HG03354 (cell line): ENCODE measurements at regions not wholly inside any gene's neighbourhood (a gene's known extent, or its start where the extent isn't known, plus 50 kb on each side); places are given as distances from the start of the nearest gene placed in this dataset.
"Not testable (repeated sequence)": the region's sequence is repeated elsewhere in the genome, so short reads cannot be mapped to it uniquely, and the experiment has no call there.

Experiments
- ATAC-seq: cut with Tn5 transposase; IDR thresholded peaks from one replicate; pipeline ENCODE4 v1.9.1; 2021; ENCODE audit warnings: mild to moderate bottlenecking; ENCODE audit not compliant: unreplicated experiment, poor library complexity, severe bottlenecking

DNA sequence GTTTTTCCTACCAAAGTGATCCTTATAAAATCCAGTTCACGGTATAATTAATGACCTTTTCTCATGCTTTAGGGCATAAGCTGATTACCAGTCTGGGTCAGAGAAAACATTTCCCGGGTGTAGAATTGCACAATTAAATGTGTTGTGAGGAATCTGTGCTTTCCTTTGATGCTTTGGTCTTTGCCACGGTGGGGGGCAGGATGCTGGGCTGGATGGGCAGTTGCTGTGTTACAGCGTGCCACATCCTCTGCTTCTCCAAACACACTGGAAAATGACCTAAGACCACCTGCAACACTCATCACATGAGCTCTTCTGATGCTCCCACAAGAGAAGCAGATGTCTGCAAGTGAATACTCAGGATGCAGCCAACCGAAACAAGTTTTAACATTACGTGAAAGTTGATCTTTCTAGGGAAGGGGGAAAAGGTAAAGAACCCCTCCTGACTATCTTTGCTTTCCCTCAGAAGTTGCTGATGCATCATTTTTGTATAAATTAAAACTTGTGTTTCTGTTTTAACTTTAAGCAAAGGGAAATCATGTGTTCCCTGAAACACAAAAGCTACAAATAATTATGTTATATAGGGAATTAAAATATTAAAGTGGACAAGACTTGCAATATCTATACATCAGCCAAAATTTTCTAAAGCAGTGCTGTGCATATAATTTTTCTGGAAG is 515.3 kb upstream of the NR5A2 start:
- no peak for ATAC-seq

DNA sequence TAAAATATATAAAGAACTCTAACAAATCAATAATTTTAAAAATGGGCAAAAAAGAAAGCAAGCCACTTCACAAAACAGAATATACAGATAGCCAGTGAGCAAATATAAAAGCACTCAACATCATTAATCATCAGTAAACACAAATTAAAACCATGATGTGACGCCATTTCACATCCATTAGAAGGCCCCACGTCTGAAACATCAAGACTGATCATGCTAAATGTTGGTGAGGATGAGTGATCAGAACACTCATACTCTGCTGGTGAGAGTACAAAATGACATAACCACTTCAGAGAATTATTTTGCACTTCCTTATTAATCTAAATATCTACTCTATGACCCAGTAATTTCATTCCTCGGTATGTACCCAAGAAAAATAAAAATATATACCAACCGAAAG is 512.2 kb upstream of the NR5A2 start:
- no peak for ATAC-seq

DNA sequence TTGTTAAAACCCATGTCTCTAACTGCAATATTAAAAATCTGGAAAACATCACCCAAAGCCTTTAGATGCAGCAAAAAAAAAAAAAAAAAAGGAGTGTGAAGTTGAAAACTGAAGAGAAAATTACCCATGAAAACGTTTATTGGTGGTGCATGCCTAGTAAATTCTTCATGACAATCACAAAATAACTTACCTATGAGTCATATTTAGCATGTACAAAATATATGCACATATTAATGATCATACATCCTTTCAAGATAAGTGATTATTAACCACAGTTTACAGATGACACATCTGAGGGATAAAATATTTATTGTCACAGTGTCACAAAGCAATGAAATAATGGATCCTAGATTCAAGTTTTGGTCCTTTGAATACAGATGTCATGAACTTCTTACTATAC is 505.2 kb upstream of the NR5A2 start:
- ATAC-seq: no peak

DNA sequence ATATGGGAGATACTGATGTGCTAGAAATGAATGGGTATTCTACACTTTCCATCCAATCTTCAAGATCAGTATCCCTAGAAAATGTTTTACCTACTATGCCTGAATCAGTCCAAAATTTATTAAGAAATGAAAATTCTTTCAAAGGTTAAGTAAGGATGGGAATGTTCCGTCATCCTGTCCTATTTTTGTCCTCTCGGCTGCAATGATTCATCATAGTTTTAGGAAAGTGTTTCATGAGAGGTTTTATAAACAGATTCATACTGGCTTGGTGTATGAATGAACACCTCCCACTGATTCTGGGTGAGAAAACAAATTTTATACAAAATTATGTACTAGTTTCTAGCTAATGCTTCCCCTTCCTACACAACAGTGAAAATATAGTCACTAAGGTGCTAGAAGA is 504.6 kb upstream of the NR5A2 start:
- no peak for ATAC-seq

DNA sequence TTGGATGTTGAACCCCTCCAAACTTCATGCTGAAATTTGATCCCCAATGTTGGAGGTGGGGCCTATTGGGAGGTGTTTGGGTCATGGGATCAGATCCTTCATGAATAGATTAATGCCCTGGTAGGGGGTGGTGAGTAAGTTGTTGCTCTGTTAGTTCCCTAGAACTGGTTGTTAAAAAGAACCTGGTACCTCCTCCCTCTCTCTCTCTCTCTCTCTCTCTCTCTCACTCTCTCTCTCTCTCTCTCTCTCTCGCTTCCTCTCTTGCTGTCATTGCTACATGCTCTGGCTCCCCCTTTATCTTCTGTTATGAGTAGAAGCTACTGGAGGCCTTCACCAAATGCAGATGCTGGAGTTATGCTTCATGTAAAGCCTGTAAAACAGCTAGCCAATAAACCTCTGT is 498.2 kb upstream of the NR5A2 start:
- no peak for ATAC-seq

DNA sequence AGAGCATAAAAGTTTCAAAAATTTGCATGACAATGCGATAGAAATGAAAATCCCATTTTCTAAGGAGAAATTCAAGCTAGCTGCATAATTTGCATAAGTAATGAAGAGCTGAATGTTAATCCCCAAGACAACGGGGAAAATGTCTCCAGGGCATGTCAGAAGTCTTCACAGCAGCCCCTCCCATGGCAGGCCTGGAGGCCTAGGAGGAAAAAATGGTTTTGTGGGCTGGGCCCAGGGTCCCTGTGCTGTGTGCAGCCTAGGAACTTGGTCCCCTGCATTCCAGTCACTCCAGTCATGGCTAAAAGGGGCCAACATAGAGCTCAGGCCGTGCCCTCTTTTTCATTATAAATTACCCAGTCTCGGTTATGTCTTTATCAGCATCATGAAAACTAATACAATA is 494.1 kb upstream of the NR5A2 start:
- not testable (repeated sequence) for ATAC-seq

DNA sequence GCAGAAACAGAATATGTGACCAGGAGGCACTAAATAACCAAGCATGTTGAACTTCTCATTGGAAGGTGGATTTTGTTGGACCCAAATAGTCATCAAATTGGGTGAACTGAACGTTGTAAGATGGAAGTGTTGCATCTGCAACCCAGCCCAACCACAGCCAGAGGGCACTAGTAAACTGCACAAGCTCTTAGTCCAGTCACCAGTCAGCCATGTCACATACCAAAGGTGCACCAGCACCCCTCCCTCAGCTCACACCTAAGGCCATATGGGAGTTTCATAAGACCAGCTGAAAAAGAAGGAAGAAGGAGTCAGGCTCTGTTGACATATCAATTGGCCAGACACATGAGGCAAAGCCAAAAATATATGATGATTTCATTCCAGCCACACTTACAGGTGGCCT is 481.7 kb upstream of the NR5A2 start:
- peak; percentile 57 for ATAC-seq

DNA sequence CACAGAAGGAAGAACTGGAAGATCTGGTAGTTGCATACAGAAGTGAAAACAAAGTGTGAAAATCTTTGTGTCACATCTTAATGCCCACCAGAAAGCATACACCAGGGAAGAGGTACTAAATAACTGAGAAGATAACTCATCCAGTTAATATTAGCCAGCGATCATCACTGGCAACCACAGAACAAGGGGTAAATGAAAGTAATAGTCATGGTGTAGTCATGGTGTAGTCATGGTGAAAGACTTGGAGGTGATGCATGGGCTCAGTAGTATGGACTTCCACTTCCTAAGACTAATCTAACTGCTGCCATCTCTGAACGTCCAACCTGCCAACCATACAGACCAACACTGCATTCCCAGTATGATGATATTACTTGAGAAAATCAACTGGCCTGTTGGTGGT is 481.2 kb upstream of the NR5A2 start:
- peak; percentile 61 for ATAC-seq

DNA sequence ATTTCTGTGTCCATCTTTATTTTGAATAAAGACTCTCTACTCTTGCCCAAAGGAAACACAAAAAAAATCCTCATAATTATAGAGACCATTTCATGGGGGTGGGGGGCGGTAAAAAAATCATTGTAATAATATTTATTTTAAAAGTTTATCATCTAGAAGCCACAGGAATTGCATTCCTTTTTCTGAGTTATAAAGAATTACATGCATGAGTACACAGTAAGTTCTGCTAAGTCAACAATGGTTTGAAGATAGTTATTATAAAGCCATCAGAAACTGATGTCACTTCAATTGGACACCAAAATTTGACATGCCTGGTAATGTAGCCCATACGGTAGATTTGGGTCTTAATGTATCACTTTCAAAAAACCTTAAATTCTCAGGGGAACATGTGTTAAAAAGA is 478.1 kb upstream of the NR5A2 start:
- ATAC-seq: no peak

DNA sequence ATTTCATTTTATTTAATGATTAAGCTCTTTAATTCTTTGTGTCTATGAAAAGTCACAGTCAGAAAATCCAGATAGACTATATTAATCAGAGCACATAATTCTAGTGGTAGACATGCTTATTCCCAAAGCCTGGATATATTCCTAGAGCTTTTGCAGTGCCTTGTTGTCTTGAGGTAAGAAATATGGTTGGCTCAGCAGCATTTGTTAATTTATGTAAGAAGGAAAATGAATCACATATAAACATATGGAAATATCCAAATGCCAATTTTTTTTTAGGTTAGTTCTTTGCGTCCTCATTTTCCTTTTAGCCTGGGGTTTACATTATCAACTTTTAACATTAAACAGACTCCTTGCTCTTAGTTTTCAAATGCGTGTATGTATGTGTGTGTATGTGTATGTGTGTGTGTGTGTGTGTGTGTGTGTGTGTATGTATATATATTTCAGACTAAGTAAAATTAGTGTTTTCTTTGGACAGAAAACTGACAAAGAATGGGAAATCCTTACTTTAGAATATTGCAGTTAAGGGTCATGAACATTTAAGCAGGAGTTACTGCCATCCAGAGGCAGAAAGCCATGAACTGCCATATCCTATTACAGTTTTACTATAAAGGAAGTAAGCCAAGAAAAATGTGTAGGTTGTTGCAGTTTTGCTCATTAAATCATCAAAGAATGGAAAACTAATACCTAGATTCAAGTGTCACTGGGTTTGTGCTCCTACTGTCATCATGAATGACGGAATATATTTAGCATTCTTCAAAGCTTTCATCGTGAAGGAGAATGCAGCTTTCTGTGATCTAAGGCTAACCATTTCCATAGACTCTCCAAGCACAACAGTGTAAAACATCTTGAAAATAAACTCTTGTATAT is 477.1 kb upstream of the NR5A2 start:
- no peak for ATAC-seq

DNA sequence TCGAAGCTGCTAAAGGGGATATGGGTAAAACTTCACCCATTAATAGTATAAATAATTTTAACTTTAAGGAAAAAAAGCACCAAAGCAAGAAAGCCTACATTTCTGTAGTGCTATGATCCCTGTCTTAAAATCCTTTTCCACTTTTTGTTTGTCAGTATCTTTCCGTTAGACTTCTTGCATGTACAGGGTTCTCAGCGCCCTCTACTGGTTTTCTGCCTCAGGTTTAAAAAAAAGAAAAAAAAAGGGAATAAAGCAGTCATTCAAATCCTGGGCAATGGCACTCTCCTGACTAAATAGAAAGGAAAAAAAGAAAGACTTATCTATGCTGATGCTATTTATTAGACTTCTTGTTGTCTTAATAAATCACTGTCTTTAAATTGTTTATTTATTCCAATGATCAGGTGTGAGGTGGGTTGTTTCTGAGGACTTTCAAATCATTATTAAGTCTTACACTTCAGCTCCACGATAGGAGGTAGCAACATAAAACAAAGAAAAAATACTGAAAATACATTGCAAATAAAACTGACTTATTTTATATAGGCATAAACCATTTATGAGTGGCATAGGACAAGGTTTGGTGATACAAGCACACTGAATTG is 475.4 kb upstream of the NR5A2 start:
- ATAC-seq: no peak

DNA sequence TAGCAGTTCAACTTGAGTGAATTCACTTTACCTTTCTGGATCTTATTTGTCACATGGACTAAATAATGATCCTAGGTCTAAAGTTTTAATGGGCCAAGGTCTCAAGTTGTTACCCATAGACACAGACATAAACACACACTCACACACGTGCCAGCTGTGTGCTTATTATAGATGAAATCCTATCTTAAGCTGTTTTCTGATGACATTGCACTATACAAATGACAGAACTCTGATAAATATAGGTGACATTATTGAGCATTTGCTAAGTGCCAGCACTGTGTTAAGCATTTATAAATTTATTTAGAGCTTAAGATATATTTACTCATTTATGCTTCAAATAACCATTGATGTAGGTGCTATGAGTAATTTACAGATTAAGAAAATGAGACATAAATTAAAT is 474.4 kb upstream of the NR5A2 start:
- no peak for ATAC-seq

DNA sequence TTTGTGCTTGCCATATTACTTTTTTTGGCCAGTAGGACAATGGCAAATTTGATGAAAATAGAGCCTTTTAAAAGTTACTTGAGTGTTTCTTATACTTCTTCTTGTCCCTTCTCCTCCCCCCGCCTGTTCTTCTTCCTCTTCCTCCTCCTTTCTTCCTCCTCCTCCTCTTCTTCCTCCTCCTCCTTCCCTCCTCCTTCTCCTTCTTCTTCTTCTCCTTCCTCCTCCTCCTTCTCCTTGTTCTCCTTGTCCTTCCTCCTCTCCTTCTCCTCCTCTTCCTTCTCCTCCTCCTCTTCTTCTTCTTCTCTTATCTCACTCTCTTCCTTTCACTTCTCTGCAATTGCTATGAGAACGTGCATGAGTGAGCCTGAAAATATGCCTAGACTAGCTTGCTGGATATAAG is 466.2 kb upstream of the NR5A2 start:
- ATAC-seq: no peak

DNA sequence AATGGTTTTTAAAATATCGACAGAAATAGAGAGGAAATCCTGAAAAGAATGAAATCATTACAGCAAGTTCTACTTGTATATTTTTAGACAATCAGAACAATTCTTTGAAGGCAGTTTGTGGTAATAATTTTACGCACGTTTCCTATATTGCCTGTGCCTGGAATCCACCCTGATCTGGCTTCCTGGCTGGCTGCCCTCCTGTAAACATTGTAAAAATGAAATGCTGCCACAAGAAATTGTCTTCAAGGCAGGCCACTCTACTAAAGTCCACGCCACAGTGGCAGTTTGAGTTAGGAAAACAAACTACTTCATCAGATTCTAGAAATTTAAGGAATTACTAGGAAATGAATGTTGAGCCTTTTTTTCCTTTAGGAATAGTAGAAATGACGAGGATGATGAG is 454.5 kb upstream of the NR5A2 start:
- ATAC-seq: no peak

DNA sequence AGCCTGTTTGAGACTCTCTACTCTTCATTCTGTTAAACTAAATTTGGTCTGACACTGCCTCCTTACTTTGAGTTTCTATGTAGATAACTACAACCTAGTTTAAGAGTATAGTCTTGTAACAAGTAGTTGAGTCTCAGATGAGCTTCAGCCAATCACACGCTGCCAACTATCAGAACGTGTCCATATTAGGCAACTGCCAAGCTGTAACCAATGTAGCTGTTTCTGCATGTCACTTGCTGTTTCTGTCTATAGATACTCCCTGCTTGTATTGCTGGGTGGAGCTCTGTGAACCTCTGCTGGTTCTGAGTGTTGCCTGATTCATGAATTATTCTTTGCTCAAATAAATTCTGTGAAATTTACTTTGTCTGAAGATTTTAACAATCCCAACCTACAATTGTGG is 452.6 kb upstream of the NR5A2 start:
- ATAC-seq: no peak

DNA sequence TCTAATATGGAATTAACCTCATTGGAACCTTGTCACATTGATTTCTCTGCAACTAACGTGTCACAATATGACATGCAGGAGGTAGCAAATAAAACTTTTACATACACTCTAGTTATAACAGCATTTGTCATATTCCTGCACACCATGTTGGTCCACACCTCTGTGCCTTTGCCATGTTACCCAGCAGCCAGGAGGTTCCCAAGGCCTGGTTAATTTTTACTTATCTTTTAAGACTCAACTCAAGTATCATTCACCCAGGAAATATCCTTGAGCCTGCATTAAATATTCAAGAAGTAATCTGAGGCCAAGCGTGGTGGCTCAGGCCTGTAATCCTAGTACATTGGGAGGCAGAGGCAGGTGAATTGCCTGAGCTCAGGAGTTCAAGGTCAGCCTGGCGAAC is 447.2 kb upstream of the NR5A2 start:
- no peak for ATAC-seq

DNA sequence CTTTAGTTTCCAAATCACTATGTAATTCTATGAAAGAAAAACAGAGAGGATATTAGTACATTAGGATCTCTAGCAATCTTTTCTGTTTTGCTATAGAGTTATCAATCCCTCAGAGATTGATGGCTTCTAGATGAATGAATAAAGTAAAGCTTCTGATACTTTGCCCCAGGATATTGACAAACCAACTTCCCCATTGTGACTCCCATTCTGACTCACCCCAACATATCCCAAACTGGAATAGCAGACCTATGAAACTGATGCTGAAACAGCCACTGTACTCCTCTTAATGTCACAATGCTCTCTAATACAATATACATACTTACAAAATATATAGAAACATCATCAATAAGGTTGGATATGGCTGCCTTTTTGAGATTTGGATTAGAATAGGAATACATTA is 442.1 kb upstream of the NR5A2 start:
- ATAC-seq: no peak

DNA sequence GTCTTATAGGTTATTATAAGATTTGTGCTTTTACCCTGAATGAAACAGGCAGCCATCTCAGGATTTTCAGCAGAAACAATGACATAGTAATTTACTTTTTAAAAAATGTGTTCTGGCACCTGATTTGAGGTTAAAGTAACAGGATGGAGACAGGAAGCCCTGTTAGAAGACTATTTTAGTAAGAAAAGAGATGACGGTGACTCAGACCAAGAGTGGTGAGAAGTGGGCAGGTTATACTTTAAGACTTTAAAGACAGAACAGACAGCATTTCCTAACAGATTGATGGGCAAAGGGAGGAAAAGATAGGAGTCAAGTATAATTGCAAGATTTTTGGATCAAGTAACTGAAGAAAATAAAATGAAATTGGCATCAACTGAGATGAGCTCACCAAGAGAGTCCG is 436.8 kb upstream of the NR5A2 start:
- ATAC-seq: peak; percentile 97

DNA sequence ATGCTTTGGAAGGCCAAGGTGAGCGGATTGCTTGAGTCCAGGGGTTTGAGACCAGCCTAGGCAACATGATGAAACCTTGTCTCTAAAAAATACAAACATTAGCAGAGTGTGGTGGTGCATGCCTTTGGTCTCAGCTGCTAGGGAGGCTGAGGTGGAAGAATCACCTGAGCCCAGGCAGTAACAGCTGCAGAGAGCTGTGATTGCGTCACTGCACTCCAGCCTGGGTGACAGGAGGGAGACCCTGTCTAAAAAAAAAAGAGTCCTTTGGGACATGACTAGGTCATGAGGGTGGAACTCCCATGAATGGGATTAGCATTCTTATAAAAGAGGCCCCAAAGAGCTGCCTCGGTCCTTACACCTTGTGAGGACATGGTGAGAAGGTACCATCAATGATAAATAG is 436.0 kb upstream of the NR5A2 start:
- ATAC-seq: no peak

DNA sequence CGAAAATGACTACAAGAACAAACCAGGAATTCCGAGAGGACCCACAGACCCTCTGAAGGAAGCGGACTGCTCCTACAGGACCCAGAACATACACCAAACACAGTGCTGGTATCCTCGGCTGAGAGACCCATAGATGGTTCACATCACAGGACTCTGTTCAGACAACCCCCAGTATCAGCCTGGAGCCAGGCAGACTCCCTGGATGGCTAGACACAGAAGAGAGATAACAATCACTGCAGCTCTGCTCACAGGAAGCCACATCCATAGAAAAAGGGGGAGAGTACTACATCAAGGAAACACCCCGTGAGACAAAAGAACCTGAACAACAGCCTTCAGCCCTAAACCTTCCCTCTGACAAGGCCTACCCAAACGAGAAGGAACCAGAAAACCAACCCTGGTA is 434.0 kb upstream of the NR5A2 start:
- no peak for ATAC-seq

DNA sequence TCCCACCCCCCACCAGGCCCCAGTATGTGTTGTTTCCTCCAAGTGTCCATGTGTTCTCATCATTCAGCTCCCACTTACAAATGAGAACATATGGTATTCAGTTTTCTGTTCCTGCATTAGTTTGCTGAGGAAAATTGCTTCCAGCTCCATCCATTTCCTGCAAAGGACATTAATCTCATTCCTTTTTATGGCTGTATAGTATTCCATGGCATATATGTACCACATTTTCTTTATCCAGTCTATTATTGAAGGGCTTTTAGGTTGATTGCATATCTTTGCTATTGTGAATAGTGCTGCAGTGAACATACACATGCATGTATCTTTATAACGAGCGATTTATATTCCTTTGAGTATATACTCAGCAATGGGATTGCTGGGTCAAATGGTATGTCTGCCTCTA is 431.1 kb upstream of the NR5A2 start:
- not testable (repeated sequence) for ATAC-seq
